ENCODE measurements at regions not wholly inside any gene's neighbourhood (a gene's known extent, or its start where the extent isn't known, plus 50 kb on each side); places are given as distances from the start of the nearest gene placed in this dataset.

GRCh38 chr10:84901885-84902284 is 573.5 kb downstream of the CCSER2 start (continued):
- TF ChIP-seq PBX3 (CRISPR knock-in tag; IDR thresholded peaks at IDR 0.05), result no peak
- no peak for TF ChIP-seq ZNF280D (tag by site-specific recombination; IDR thresholded peaks at IDR 0.05)

- no peaks in the 10 kb centered on the region for H3K36me3 ChIP-seq (ENCODE audit: control insufficient read depth in 2 of 2, insufficient read depth in 1 of 2, low read length in 2 of 2)
- H3K4me1 ChIP-seq (ENCODE audit: control insufficient read depth, insufficient read depth, low read length), result no peaks in the 10 kb centered on the region
- H3K4me3 ChIP-seq (ENCODE audit: low read depth, low read length), result no peak overlapping the region
- ChIA-PET POLR2A (no interaction called here), CTCF (interaction anchor here (0.8 to 0.9 kb wide), 2 partner anchors 8 to 50 kb away, joined by 4 to 5 read pairs; no protein-coding TSS in a partner anchor)
- no peak for TF ChIP-seq ZNF623 (tag by site-specific recombination; IDR thresholded peaks at IDR 0.05)
- no peak for TF ChIP-seq ZBTB7A (tag by site-specific recombination; IDR thresholded peaks at IDR 0.05; ENCODE audit: low read depth)
- TF ChIP-seq ZNF133 (tag by site-specific recombination; IDR thresholded peaks at IDR 0.05), result no peak
- no peak for TF ChIP-seq GLI2 (tag by site-specific recombination; IDR thresholded peaks at IDR 0.05; ENCODE audit: borderline replicate concordance, low read depth)
- no peak for TF ChIP-seq ZNF157 (tag by site-specific recombination; IDR thresholded peaks at IDR 0.05)
- no peak for TF ChIP-seq ZBTB10 (tag by site-specific recombination; IDR thresholded peaks at IDR 0.05)
- TF ChIP-seq PRDM1 (tag by site-specific recombination; IDR thresholded peaks at IDR 0.05), result no peak
- no peak for TF ChIP-seq MYNN (tag by site-specific recombination; IDR thresholded peaks at IDR 0.05; ENCODE audit: borderline replicate concordance)
- TF ChIP-seq KLF1 (tag by site-specific recombination; IDR thresholded peaks at IDR 0.05), result no peak
- TF ChIP-seq, protein P1, sequence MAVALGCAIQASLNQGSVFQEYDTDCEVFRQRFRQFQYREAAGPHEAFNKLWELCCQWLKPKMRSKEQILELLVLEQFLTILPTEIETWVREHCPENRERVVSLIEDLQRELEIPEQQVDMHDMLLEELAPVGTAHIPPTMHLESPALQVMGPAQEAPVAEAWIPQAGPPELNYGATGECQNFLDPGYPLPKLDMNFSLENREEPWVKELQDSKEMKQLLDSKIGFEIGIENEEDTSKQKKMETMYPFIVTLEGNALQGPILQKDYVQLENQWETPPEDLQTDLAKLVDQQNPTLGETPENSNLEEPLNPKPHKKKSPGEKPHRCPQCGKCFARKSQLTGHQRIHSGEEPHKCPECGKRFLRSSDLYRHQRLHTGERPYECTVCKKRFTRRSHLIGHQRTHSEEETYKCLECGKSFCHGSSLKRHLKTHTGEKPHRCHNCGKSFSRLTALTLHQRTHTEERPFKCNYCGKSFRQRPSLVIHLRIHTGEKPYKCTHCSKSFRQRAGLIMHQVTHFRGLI (tag by site-specific recombination; IDR thresholded peaks at IDR 0.05), result no peak
- no peak for TF ChIP-seq ZNF214 (tag by site-specific recombination; IDR thresholded peaks at IDR 0.05; ENCODE audit: borderline replicate concordance)
- TF ChIP-seq PBX3 (CRISPR knock-in tag; IDR thresholded peaks at IDR 0.05), result no peak
- no peak for TF ChIP-seq MZF1 (tag by site-specific recombination; IDR thresholded peaks at IDR 0.05; ENCODE audit: borderline replicate concordance)
- TF ChIP-seq SETDB1 (IDR thresholded peaks at IDR 0.05; ENCODE audit: insufficient read length, low read length), result no peak
- no peak for TF ChIP-seq ZNF362 (tag by site-specific recombination; IDR thresholded peaks at IDR 0.05)
- TF ChIP-seq ZNF24 (tag by site-specific recombination; IDR thresholded peaks at IDR 0.05), result no peak
- TF ChIP-seq, protein P2, sequence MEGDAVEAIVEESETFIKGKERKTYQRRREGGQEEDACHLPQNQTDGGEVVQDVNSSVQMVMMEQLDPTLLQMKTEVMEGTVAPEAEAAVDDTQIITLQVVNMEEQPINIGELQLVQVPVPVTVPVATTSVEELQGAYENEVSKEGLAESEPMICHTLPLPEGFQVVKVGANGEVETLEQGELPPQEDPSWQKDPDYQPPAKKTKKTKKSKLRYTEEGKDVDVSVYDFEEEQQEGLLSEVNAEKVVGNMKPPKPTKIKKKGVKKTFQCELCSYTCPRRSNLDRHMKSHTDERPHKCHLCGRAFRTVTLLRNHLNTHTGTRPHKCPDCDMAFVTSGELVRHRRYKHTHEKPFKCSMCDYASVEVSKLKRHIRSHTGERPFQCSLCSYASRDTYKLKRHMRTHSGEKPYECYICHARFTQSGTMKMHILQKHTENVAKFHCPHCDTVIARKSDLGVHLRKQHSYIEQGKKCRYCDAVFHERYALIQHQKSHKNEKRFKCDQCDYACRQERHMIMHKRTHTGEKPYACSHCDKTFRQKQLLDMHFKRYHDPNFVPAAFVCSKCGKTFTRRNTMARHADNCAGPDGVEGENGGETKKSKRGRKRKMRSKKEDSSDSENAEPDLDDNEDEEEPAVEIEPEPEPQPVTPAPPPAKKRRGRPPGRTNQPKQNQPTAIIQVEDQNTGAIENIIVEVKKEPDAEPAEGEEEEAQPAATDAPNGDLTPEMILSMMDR (tag by site-specific recombination; IDR thresholded peaks at IDR 0.05), result no peak
- no peaks in the 10 kb centered on the region for H3K9me3 ChIP-seq (ENCODE audit: control insufficient read depth, insufficient read depth, low read depth, low read length)
- no peak overlapping the region for H3K27ac ChIP-seq (ENCODE audit: extremely low read depth, low read depth, low read length)
These were observed 574.2 kb downstream of the CCSER2 start for GRCh38 chr10:84902553-84902952.
